ENCODE measurements at regions not wholly inside any gene's neighbourhood (a gene's known extent, or its start where the extent isn't known, plus 50 kb on each side); places are given as distances from the start of the nearest gene placed in this dataset.
"Not testable (repeated sequence)": the region's sequence is repeated elsewhere in the genome, so short reads cannot be mapped to it uniquely, and the experiment has no call there.

DNA sequence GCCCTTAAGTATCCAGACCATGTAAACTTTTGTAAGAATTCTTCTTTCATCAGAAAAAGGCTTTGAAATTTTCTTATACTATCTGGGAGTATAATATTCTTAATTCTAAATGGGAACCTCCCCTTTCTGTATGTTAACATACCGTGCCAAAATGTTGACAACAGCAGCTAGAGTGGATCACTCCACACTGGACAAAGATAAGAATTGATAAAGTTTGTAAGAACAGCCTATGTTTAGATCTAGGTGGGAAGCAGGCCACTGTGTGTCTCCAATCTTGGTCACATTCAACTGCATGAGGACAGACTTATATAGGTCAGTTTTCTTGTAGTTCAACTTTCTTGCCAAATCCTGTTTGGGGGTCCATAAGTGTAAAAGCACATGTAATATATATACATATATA lies 235.7 kb downstream of the RPIA start:
- DNase-seq: no peak

DNA sequence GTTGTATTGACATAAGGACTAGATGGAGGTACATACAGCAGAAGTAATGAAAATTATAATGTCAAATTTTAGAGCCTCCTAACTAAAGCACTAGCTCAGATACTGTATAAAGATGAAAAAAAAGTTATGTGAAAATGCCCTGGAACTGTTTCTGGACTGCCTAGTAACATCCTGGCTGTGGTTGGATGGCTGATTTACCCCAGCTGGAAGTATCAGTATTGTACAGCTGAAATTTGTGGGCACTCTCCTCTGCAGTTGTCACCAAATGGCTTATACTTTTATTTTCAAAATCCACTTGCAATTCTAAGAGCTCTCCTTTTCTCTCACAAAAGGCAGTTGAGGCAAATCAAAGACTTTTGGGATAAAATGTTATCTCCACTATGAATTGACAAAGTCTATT lies 239.2 kb downstream of the RPIA start:
- DNase-seq: no peak

GRCh38 chr2:88932686-88933085 lies 241.2 kb downstream of the RPIA start:
- DNase-seq: no peak

DNA sequence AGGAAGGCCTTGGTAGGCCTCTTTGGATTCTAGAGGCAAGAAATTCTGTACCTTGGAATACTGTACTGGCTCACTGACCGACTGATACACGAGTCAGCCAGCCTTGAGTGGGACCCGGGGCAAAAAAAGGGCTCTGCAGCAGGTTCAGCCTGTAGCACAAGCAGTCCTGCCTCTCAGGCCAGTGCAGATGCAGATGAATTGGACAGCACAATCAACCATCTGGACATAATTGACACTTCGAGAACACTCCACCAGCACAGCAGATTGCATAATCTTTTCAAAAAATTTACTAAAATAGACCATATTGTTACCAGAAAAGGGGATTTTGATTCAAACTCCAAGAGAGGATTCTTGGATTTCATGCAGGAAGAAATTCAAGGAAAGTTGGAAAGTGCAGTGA lies 241.6 kb downstream of the RPIA start:
- no peak for DNase-seq

DNA sequence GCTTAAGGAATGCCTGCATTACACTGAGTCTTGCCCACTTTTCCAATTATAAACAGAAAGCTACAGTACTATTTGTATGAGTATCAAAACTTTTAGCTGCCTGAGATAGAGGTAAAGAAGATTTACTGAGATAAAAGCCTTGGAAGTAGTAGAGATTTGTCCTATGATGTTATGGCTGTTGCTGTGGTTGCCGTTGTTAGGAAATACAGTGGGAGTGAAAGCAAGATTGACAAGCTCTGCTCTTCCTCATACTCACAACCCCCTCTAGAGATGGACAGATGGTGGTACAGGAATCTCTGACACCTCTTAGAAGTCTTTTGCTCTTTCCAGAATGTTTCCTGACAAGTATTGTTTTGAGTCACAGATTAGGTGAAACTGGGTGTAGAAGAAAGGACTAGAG lies 242.5 kb downstream of the RPIA start:
- no peak for DNase-seq

- DNase-seq: not testable (repeated sequence)
Measured at GRCh38 chr2:88941178-88941577, 249.7 kb downstream of the RPIA start.

DNA sequence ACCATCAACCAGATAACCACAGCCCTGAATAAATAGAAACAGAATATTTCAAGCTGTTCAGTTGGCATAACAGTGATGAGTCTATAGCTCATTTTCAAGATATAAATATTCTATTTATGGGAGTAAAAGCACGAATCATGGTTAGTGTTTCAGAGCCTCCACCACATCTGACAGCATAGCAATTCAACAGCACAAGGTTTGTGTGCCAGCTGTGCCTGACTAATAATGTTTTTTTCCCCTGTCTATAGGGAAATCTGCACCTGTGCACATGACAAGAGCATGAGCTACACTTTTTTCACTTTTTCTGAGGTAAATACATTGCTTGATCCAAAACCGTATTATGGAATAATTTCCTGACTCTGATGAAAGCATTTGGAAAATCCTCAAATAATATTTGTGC lies 251.3 kb downstream of the RPIA start:
- DNase-seq: no peak

- no peak for DNase-seq
Measured at GRCh38 chr2:88949336-88949735, 257.9 kb downstream of the RPIA start.

DNA sequence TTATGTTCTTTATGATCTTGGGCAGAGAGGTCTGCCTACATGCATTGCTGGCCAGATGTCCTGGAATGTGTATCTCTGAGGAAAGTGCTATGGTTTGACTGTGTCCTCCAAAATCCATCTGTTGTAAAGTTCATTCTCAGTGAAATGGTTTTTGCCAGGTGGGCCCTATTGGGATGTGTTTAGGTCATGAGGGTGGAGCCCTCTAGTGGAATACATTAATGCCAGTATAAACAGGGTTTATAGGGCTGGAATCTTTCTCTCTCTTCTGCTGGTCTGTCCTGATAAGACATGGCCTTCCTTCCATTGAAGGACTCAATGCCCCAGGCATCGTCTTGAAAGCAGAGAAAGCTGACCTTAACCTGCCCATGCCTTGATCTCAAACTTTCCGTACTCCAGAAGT lies 258.5 kb downstream of the RPIA start:
- DNase-seq: no peak

GRCh38 chr2:88955607-88956006 lies 264.1 kb downstream of the RPIA start:
- DNase-seq: no peak

GRCh38 chr2:88959480-88960204 lies 268.2 kb downstream of the RPIA start:
- no peak for DNase-seq

DNA sequence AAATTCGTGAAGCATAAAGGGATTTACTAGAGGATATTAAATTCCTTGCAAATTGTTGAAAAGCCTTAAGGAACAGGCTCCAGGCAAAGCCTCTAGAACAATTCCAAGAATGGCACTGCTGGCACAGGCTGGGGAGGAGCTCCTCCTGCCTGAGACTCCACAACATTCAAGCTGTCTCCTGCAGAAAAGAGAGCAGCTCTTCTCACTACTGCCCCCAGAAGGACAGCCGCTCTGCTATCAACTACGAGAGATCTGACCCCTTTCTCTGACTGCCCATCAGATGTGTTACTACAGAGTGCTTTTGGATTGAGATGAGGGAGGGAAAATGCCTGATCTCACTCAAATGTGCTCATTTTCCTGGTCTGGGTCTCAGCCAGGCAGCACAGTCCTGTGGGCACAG lies 269.9 kb downstream of the RPIA start:
- DNase-seq: not testable (repeated sequence)

DNA sequence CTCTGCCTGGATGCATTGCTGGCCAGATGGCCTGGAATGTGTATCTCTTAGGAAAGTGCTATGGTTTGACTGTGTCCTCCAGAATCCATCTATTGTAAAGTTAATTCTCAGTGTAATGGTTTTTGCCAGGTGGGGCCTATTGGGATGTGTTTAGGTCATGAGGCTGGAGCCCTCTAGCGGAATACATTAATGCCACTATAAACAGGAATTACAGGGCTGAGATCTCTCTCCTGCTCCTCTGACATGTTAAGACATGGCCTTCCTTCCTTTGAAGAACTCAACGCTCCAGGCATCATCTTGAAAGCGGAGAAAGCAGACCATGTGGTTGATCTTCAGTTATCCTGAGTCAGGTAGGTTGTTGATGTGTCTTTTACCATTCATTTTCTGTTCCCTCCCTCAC lies 276.4 kb downstream of the RPIA start:
- no peak for DNase-seq

GRCh38 chr2:88978011-88978410 lies 286.5 kb downstream of the RPIA start:
- not testable (repeated sequence) for DNase-seq

DNA sequence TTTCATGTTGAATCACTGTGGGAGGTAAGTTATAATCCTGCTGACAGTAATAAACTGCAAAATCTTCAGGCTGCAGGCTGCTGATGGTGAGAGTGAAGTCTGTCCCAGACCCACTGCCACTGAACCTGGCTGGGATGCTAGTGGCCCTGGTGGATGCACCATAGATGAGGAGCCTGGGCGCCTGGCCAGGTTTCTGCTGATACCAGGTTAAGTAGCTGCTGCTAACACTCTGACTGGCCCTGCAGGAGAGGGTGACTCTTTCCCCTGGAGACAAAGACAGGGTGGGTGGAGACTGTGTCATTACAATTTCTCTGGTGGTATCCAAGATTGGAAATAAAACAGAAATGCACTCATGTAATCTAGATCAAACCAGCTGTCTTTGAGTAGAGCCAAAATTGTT lies 287.0 kb downstream of the RPIA start:
- not testable (repeated sequence) for DNase-seq

DNA sequence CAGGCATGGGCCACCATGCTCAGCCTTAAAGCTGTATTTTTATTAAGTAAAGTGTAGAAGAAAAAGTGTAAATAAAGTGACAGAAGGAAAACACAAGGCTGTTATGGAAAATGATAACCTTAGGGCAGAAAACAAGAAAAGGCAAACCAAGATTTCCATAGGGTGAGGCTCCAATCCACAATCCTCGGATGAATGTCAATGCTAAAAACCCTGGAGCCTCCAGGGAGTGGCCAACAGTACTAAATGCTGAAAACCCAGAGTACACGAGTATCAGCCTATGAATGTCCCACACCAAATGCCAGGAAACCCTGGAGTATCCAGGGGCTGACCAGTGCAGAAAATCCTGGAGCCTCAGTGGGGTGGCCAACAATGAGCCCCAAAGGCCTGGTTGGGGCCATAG lies 292.6 kb downstream of the RPIA start:
- not testable (repeated sequence) for DNase-seq

- DNase-seq: not testable (repeated sequence)
Measured at GRCh38 chr2:88986721-88987330, 295.4 kb downstream of the RPIA start.

DNA sequence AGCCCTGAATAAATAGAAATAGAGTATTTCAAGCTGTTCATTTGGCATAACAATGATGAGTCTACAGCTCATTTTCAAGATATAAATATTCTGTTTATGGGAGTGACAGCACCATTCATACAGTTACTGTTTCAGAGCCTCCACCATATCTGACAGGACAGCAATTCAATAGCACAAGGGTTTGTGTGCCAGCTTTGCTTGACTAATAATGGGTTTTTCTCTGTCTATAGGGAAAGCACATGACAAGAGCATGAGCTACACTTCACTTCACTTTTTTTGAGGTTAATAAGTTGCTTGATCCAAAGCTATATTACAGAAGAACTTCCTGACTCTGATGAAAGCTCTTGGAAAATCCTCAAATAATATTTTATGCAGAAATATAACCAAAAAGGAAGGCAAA lies 297.1 kb downstream of the RPIA start:
- DNase-seq: not testable (repeated sequence)

DNA sequence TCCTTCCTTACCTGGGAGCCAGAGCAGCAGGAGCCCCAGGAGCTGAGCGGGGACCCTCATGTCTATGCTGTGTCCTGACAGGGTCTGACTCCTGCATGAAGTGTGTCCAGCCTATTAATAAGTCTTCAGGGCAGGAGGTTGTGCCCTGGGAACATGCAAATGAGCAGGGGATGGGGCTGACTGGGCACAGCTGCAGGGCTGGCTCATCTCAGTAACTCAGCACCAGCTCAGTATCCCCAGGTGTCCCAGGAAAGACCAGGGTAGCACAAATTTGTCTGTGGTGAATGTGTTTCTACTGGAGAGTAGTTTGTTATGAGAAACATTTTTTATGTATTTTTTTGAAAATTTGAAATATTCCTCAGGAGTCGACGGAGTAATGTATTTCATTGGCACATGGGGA lies 301.3 kb downstream of the RPIA start:
- not testable (repeated sequence) for DNase-seq

DNA sequence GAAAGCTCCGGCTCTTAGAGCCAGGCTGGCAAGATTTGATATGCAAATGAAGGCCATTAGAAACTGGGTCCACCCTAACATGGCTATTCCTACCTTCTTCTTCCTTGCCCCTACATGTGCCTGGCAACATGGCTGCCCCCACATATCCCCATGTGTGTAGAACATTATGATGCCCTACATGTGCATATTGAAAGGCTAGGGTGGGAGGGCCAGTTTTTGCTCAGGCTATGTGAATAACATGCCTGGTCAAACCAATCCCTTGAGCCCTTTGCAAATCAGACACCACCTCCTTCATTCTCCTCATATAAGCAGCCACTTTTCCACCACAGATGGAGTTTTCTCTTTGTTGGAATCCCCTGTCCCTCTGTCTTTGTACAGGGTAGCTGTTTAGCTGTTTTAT lies 303.4 kb downstream of the RPIA start:
- DNase-seq: not testable (repeated sequence)

GRCh38 chr2:88996588-88996987 lies 305.1 kb downstream of the RPIA start:
- DNase-seq: not testable (repeated sequence)

DNA sequence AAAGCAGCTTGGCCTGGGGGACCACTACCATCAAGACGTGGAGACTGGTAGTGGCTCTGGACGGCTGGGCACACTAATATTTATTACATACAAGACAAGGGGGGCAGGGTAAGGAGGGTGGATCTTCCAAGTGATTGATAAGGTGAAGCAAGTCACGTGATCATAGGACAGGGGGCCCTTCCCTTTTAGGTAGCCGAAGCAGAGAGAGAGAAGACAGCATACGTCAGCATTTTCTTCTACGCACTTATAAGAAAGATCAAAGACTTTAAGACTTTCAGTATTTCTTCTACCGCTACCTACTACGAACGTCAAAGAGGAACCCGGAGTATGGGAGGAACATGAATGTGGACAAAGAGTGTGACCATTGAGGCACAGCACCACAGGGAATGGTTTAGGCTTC lies 307.9 kb downstream of the RPIA start:
- DNase-seq: no peak

DNA sequence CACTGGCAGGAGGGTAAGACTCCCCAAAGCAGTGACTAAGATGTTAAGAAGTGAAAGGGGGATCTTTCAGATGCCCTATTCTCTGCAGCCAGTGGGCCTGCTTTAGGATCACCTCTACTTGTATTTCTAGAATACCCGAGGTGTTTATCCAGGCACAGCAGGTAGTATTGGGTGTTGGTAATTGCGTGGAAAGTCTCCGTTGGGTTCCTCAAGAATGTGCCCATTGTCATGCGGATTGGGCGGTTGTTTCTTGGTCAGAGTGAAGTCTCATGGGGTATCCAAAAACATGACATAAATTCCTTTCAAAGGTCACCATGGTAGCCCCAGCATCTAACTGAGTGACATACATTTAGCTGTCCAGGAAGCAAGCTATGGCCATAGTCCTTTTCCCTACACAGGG lies 308.8 kb downstream of the RPIA start:
- no peak for DNase-seq

- DNase-seq: not testable (repeated sequence)
Measured at GRCh38 chr2:89004238-89004637, 312.8 kb downstream of the RPIA start.

GRCh38 chr2:89020566-89020965 lies 329.1 kb downstream of the RPIA start:
- not testable (repeated sequence) for DNase-seq

Measured in SHP77 treated with DMSO at 0.1 percent for 48 hours (cell line).